HCT116 (cell line): ENCODE measurements at regions not wholly inside any gene's neighbourhood (a gene's known extent, or its start where the extent isn't known, plus 50 kb on each side); places are given as distances from the start of the nearest gene placed in this dataset.

Source experiments
- ATAC-seq: fragments of 200-7000 bp; cut with Tn5 transposase; 2 replicates; pipeline ENCODE4 v1.9.1; 2020; ENCODE audit warnings: mild to moderate bottlenecking, moderate library complexity
- BruUV-seq: library from RNA; stranded (reverse); fragments of 400-500 nt; replicated peaks from 2 replicates; lab custom pipeline; 2021; lab: Mats Ljungman, UMichigan
- CTCF ChIA-PET: fragments of 300-600 bp; sonication (Branson Sonifier 250); formaldehyde crosslinking; loops from one replicate; lab custom pipeline; 2021; ENCODE audit warnings: antibody characterized with exemption; lab: Charles Lee
- POLR2A ChIA-PET: fragments of 300-600, 350-600 bp; sonication (Branson Sonifier 250); formaldehyde crosslinking; loops from one replicate; lab custom pipeline; 2021; ENCODE audit warnings: antibody characterized with exemption; lab: Charles Lee
- RAD21 ChIA-PET, 2 experiments: fragments of 300-600 bp; sonication (Branson Sonifier 250); formaldehyde crosslinking; loops; one replicate each; lab custom pipeline; 2023; ENCODE audit warnings: low total read pairs in 2 of 2; ENCODE audit not compliant: uncharacterized antibody in 2 of 2, unreplicated experiment in 2 of 2, low non-redundant PET in 1 of 2; lab: Charles Lee
- DNase-seq: peaks from one replicate; pipeline ENCODE4 v3.0.0-alpha.2; 2010; ENCODE audit warnings: low read depth, low spot score
- H2AFZ ChIP-seq: fragments of 200-600 bp; shearing (Covaris generic), sonication (generic); 2 replicates; pipeline ENCODE4 v1.6.1; 2017; ENCODE audit warnings: low read depth, mixed run types, mixed read lengths, antibody characterized with exemption, low read length; ENCODE audit not compliant: poor library complexity, severe bottlenecking
- H3K27ac ChIP-seq: 2 replicates; pipeline ENCODE4 v1.5.1; 2012; ENCODE audit warnings: low read depth, low read length
- H3K27me3 ChIP-seq: fragments of 200-600 bp; sonication (generic); 2 replicates; pipeline ENCODE4 v1.6.1; 2016; ENCODE audit warnings: mixed run types, low read length, mixed read lengths; ENCODE audit not compliant: insufficient read depth
- H3K36me3 ChIP-seq, 2 experiments: fragments of 200-500 bp in 1 of 2; fragments of 200-600 bp in 1 of 2; sonication (Bioruptor generic) in 1 of 2; sonication (generic) in 1 of 2; 2 replicates each; pipeline versions ENCODE4 v1.5.1 to v1.6.1; 2014 to 2016; ENCODE audit warnings: low read length in 2 of 2, inconsistent platforms in 1 of 2, mixed read lengths in 1 of 2, mixed run types in 1 of 2; ENCODE audit not compliant: insufficient read depth in 2 of 2, control insufficient read depth in 1 of 2
- H3K4me1 ChIP-seq, 2 experiments: fragments of 200-600 bp in 1 of 2; sonication (generic) in 1 of 2; 2 replicates each; pipeline versions ENCODE4 v1.5.1 to v1.6.1; 2012 to 2017; ENCODE audit warnings: low read length in 2 of 2, inconsistent platforms in 1 of 2, mild to moderate bottlenecking in 1 of 2, mixed read lengths in 1 of 2, mixed run types in 1 of 2, moderate library complexity in 1 of 2; ENCODE audit not compliant: insufficient read depth in 2 of 2, control insufficient read depth in 1 of 2
- H3K4me2 ChIP-seq: fragments of 200-600 bp; sonication (generic); 2 replicates; pipeline ENCODE4 v1.6.1; 2017; ENCODE audit warnings: mixed run types, low read length, mixed read lengths
- H3K4me3 ChIP-seq, 2 experiments: fragments of 200-600 bp in 1 of 2; sonication (generic) in 1 of 2; replicated peaks in 1 of 2; 2 replicates each; pipeline ENCODE4 v1.5.1; 2011 to 2016; ENCODE audit warnings: low read length in 2 of 2, control low read depth in 1 of 2, low read depth in 1 of 2, mild to moderate bottlenecking in 1 of 2, mixed read lengths in 1 of 2, mixed run types in 1 of 2
- H3K79me2 ChIP-seq: fragments of 200-600 bp; sonication (generic); 2 replicates; pipeline ENCODE4 v1.6.1; 2017; ENCODE audit warnings: mild to moderate bottlenecking, mixed run types, low read length, moderate library complexity, mixed read lengths; ENCODE audit not compliant: insufficient read depth
- H3K9ac ChIP-seq: fragments of 200-600 bp; sonication (generic); 2 replicates; pipeline ENCODE4 v1.6.1; 2016; ENCODE audit warnings: low read length, mixed read lengths
- H3K9me2 ChIP-seq: fragments of 200-600 bp; sonication (generic), shearing (Covaris generic); 2 replicates; pipeline ENCODE4 v1.6.1; 2017; ENCODE audit warnings: mixed run types, mild to moderate bottlenecking, moderate library complexity; ENCODE audit not compliant: insufficient read depth
- H3K9me3 ChIP-seq, 2 experiments: fragments of 200-500 bp in 1 of 2; fragments of 200-600 bp in 1 of 2; sonication (Bioruptor generic) in 1 of 2; sonication (generic) in 1 of 2; 2 replicates each; pipeline ENCODE4 v1.6.1; 2014 to 2017; ENCODE audit warnings: low read length in 2 of 2, mixed read lengths in 2 of 2, inconsistent platforms in 1 of 2, low read depth in 1 of 2, mild to moderate bottlenecking in 1 of 2, mixed run types in 1 of 2, moderate library complexity in 1 of 2; ENCODE audit not compliant: control insufficient read depth in 1 of 2, insufficient read depth in 1 of 2
- H4K20me1 ChIP-seq: fragments of 200-600 bp; sonication (generic), shearing (Covaris generic); 2 replicates; pipeline ENCODE4 v1.6.1; 2017; ENCODE audit warnings: mixed run types, mild to moderate bottlenecking, moderate library complexity; ENCODE audit not compliant: insufficient read depth
- ATF3 ChIP-seq: IDR thresholded peaks from 2 replicates; pipeline ENCODE4 v1.6.1; 2012
- CBX3 ChIP-seq: IDR thresholded peaks from 2 replicates; pipeline ENCODE4 v1.6.1; 2012; ENCODE audit warnings: low read depth
- CTCF ChIP-seq, 3 experiments: fragments of 200-600 bp in 1 of 3; sonication (generic) in 1 of 3; IDR thresholded peaks in 2 of 3; conservative IDR thresholded peaks in 1 of 3; 2 replicates each; pipeline ENCODE4 v1.5.1; 2012 to 2017; ENCODE audit warnings: low read depth in 2 of 3, low read length in 2 of 3, antibody characterized with exemption in 1 of 3, borderline replicate concordance in 1 of 3, control low read depth in 1 of 3, mild to moderate bottlenecking in 1 of 3, mixed read lengths in 1 of 3, mixed run types in 1 of 3, moderate library complexity in 1 of 3; ENCODE audit not compliant: insufficient read depth in 1 of 3
- ELF1 ChIP-seq: IDR thresholded peaks from 2 replicates; pipeline ENCODE4 v1.6.1; 2012; ENCODE audit warnings: low read depth, borderline replicate concordance
- FOSL1 ChIP-seq: IDR thresholded peaks from 2 replicates; pipeline ENCODE4 v1.6.1; 2012; ENCODE audit warnings: low read depth
- MAX ChIP-seq: IDR thresholded peaks from 2 replicates; pipeline ENCODE4 v1.6.1; 2012
- POLR2A ChIP-seq: IDR thresholded peaks from 2 replicates; pipeline ENCODE4 v1.7.0; 2011; ENCODE audit warnings: borderline replicate concordance; ENCODE audit not compliant: insufficient read depth, insufficient read length; ENCODE audit errors: extremely low read depth
- RAD21 ChIP-seq: IDR thresholded peaks from 2 replicates; pipeline ENCODE4 v1.6.1; 2012; ENCODE audit warnings: low read depth, mild to moderate bottlenecking
- YY1 ChIP-seq: IDR thresholded peaks from 2 replicates; pipeline ENCODE4 v1.6.1; 2011; ENCODE audit warnings: low read length, low read depth, moderate library complexity, mild to moderate bottlenecking; ENCODE audit not compliant: insufficient replicate concordance; ENCODE audit errors: extremely low read depth
- ZFX ChIP-seq: fragments of 450-650 bp; IDR thresholded peaks from 2 replicates; pipeline ENCODE4 v1.6.1; 2017
- intact Hi-C: fragments of 100-400 bp; cut with micrococcal nuclease; formaldehyde crosslinking; loops from 2 replicates; pipeline ENCODE4 v1.10.0; 2022

GRCh38 chr1:22260860-22261432 lies 118.0 kb upstream of the WNT4 start:
- POLR2A ChIA-PET, result no interaction called here
- no peaks in the 10 kb centered on the region for H3K9me2 ChIP-seq
- H3K79me2 ChIP-seq, result no peaks in the 10 kb centered on the region
- RAD21 ChIA-PET, result no interaction called here
- no peaks in the 10 kb centered on the region for H3K27me3 ChIP-seq
- ATAC-seq (no peak), DNase-seq (no peak)
- CTCF ChIA-PET, result no interaction called here
- no peak overlapping the region for H2AFZ ChIP-seq
- no peaks in the 10 kb centered on the region for H3K36me3 ChIP-seq
- intact Hi-C loops, result no loop called here
- BruUV-seq, result no TSS peak
- H3K9me3 ChIP-seq, result no peaks in the 10 kb centered on the region
- H3K9ac ChIP-seq, result no peak overlapping the region
- no peak overlapping the region for H3K27ac ChIP-seq
- H3K4me3 ChIP-seq, result no peak overlapping the region
- no peaks in the 10 kb centered on the region for H3K4me1 ChIP-seq
- TF ChIP-seq ELF1, result no peak
- no peak for TF ChIP-seq CTCF (IDR thresholded peaks at IDR 0.05 in 2 of 3, conservative IDR thresholded peaks at IDR 0.05 in 1 of 3; ENCODE audit: borderline replicate concordance in 1 of 3, insufficient read depth in 1 of 3, low read depth in 2 of 3, low read length in 2 of 3)
- no peak for TF ChIP-seq POLR2A
- TF ChIP-seq YY1, result no peak
- no peak for TF ChIP-seq FOSL1
- no peak for TF ChIP-seq ZFX
- no peak for TF ChIP-seq MAX
- no peak for TF ChIP-seq ATF3
- TF ChIP-seq CBX3, result no peak
- no peak for TF ChIP-seq RAD21
- no peaks in the 10 kb centered on the region for H4K20me1 ChIP-seq
- no peak overlapping the region for H3K4me2 ChIP-seq
